Stimulated activated naive CD8-positive, alpha-beta T cell treated with anti-CD3 and anti-CD28 coated beads, Interleukin-15, Interleukin-2, amounts not matched to agents 100 ng/mL and 50 ng/mL, for 24 hours (primary cell): ENCODE measurements at regions not wholly inside any gene's neighbourhood (a gene's known extent, or its start where the extent isn't known, plus 50 kb on each side); places are given as distances from the start of the nearest gene placed in this dataset.

Experiments
- H3K27ac Mint-ChIP-seq: one replicate; pipeline ENCODE4 v1.8.0; 2021; ENCODE audit warnings: mild to moderate bottlenecking, mixed read lengths
- H3K27me3 Mint-ChIP-seq: one replicate; pipeline ENCODE4 v1.8.0; 2021; ENCODE audit warnings: mixed read lengths
- H3K36me3 Mint-ChIP-seq: one replicate; pipeline ENCODE4 v1.8.0; 2021; ENCODE audit warnings: low read depth, mixed read lengths
- H3K4me1 Mint-ChIP-seq: one replicate; pipeline ENCODE4 v1.8.0; 2021; ENCODE audit warnings: low read depth, mixed read lengths
- H3K4me3 Mint-ChIP-seq: one replicate; pipeline ENCODE4 v1.8.0; 2021; ENCODE audit warnings: mild to moderate bottlenecking, mixed read lengths
- H3K9me3 Mint-ChIP-seq: one replicate; pipeline ENCODE4 v1.8.0; 2021; ENCODE audit warnings: mixed read lengths

GRCh38 chr4:19375136-19375804 lies 876.4 kb upstream of the SLIT2 start:
- Mint-ChIP-seq H3K4me1 (no peaks in the 10 kb centered on the region), H3K9me3 (no peaks in the 10 kb centered on the region), H3K4me3 (no peak overlapping the region), H3K27ac (no peak overlapping the region), H3K36me3 (no peaks in the 10 kb centered on the region), H3K27me3 (no peaks in the 10 kb centered on the region)

GRCh38 chr4:19372390-19372789 lies 879.3 kb upstream of the SLIT2 start:
- Mint-ChIP-seq H3K4me1 (no peaks in the 10 kb centered on the region), H3K27me3 (no peaks in the 10 kb centered on the region), H3K36me3 (no peaks in the 10 kb centered on the region), H3K4me3 (no peak overlapping the region), H3K9me3 (no peaks in the 10 kb centered on the region), H3K27ac (no peak overlapping the region)

- no peaks in the 10 kb centered on the region for H3K4me1 Mint-ChIP-seq
- no peak overlapping the region for H3K4me3 Mint-ChIP-seq
- no peaks in the 10 kb centered on the region for H3K27me3 Mint-ChIP-seq
- no peak overlapping the region for H3K27ac Mint-ChIP-seq
- no peaks in the 10 kb centered on the region for H3K36me3 Mint-ChIP-seq
- no peaks in the 10 kb centered on the region for H3K9me3 Mint-ChIP-seq
Measured at GRCh38 chr4:19368800-19369199, 882.9 kb upstream of the SLIT2 start.

GRCh38 chr4:19366916-19367315 lies 884.8 kb upstream of the SLIT2 start:
- H3K27me3 Mint-ChIP-seq: no peaks in the 10 kb centered on the region
- H3K4me3 Mint-ChIP-seq: no peak overlapping the region
- no peaks in the 10 kb centered on the region for H3K36me3 Mint-ChIP-seq
- no peak overlapping the region for H3K27ac Mint-ChIP-seq
- H3K9me3 Mint-ChIP-seq: no peaks in the 10 kb centered on the region
- no peaks in the 10 kb centered on the region for H3K4me1 Mint-ChIP-seq

DNA sequence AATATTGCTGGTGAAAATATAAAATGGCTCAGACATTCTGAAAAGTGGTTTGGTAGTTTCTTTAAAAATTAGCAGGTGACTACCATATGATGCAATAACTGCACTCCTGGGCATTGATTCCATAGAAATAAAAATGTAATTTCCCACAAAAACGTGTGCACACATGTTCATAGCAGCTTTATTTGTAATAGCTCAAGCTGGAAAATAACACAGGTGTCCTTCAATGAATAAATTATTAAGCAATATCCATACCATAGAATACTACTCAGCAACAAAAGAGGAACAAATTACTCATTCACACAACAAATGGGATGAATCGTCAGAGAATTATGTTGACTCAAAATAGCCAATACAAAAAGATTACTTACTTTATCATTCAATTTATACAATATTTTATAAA lies 893.7 kb upstream of the SLIT2 start:
- Mint-ChIP-seq H3K27ac (no peak overlapping the region), H3K36me3 (no peaks in the 10 kb centered on the region), H3K4me3 (no peak overlapping the region), H3K9me3 (peaks cover 9% of the 10 kb centered on the region), H3K4me1 (no peaks in the 10 kb centered on the region), H3K27me3 (no peaks in the 10 kb centered on the region)

DNA sequence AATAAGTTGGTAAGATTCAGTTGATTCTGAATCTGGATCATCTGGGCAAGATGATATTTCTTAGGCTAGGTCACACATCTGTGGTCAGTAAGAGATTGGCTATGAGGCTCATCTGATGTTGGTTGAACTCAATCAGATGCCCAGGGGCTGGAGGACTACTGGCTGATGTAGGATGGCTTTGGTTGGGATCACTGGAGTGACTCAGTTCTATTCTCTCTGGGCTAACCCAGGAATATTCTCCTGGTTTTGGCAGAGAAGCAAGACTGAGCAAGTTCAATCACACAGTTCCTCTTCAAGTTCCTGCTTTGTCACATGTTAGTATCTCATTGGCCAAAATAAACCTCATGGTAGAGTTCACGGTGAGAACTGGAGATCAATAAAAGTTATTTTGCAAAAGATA lies 902.3 kb upstream of the SLIT2 start:
- Mint-ChIP-seq H3K27ac (no peak overlapping the region), H3K4me1 (no peaks in the 10 kb centered on the region)

GRCh38 chr4:19348746-19349145 lies 903.0 kb upstream of the SLIT2 start:
- Mint-ChIP-seq H3K27ac (no peak overlapping the region), H3K4me3 (no peak overlapping the region), H3K4me1 (no peaks in the 10 kb centered on the region), H3K36me3 (no peaks in the 10 kb centered on the region), H3K27me3 (no peaks in the 10 kb centered on the region), H3K9me3 (peaks cover 12% of the 10 kb centered on the region)

More for the DNA sequence above, 902.3 kb upstream of the SLIT2 start:
- no peak overlapping the region for H3K4me3 Mint-ChIP-seq
- H3K27me3 Mint-ChIP-seq: no peaks in the 10 kb centered on the region
- peaks cover 11% of the 10 kb centered on the region for H3K9me3 Mint-ChIP-seq
- H3K36me3 Mint-ChIP-seq: no peaks in the 10 kb centered on the region

- no peak overlapping the region for H3K27ac Mint-ChIP-seq
- H3K9me3 Mint-ChIP-seq: peaks cover 16% of the 10 kb centered on the region
- H3K4me1 Mint-ChIP-seq: no peaks in the 10 kb centered on the region
- no peaks in the 10 kb centered on the region for H3K36me3 Mint-ChIP-seq
- H3K27me3 Mint-ChIP-seq: no peaks in the 10 kb centered on the region
- H3K4me3 Mint-ChIP-seq: no peak overlapping the region
Measured at GRCh38 chr4:19346636-19347035, 905.1 kb upstream of the SLIT2 start.

GRCh38 chr4:19329631-19330030 lies 922.1 kb upstream of the SLIT2 start:
- no peak overlapping the region for H3K4me3 Mint-ChIP-seq
- H3K27me3 Mint-ChIP-seq: no peaks in the 10 kb centered on the region
- no peaks in the 10 kb centered on the region for H3K4me1 Mint-ChIP-seq
- H3K27ac Mint-ChIP-seq: no peak overlapping the region
- H3K9me3 Mint-ChIP-seq: peaks cover 21% of the 10 kb centered on the region
- no peaks in the 10 kb centered on the region for H3K36me3 Mint-ChIP-seq

- no peaks in the 10 kb centered on the region for H3K27me3 Mint-ChIP-seq
- H3K9me3 Mint-ChIP-seq: peaks cover 19% of the 10 kb centered on the region
- H3K4me3 Mint-ChIP-seq: no peak overlapping the region
- no peaks in the 10 kb centered on the region for H3K4me1 Mint-ChIP-seq
- no peak overlapping the region for H3K27ac Mint-ChIP-seq
- H3K36me3 Mint-ChIP-seq: no peaks in the 10 kb centered on the region
Measured at GRCh38 chr4:19329077-19329476, 922.6 kb upstream of the SLIT2 start.

DNA sequence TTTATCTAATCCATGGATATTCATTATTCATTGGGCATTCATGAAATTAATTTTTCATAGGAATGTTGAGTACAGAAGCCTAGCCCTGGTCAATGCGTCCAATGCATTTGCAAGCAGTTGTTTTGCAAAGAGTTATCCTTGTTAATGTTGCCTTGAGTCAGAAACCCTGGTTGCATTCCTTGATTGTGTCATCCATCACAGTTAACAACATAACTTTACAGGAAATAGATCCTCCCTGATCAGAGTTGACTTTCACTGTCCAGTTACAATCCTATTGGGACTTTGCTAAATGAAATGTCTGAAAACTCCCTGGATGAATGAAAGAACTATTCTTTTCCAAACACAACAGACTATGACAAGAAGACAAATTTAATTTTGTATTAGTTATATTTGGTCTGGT lies 924.3 kb upstream of the SLIT2 start:
- Mint-ChIP-seq H3K4me1 (no peaks in the 10 kb centered on the region), H3K36me3 (no peaks in the 10 kb centered on the region), H3K27me3 (no peaks in the 10 kb centered on the region), H3K4me3 (no peak overlapping the region), H3K9me3 (peaks cover 18% of the 10 kb centered on the region), H3K27ac (no peak overlapping the region)

DNA sequence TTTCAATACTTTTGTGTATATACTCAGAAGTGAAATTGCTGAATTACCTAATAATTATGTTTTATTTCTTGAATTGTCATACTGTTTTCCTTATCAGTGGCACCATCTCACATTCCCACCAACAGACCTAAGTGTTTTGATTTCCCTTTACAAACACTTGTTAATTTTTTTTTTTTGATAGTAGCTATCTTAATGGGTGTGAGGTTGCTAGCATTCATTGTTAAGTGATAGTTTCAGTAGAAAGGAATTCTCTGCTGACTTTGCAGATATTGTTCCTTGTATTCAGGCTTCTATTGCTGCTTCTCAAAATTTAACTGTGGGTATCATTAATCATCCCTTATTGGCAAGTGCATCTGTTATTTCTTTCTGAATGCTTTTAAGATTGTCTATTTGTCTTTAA lies 927.5 kb upstream of the SLIT2 start:
- Mint-ChIP-seq H3K9me3 (peaks cover 18% of the 10 kb centered on the region), H3K27me3 (no peaks in the 10 kb centered on the region), H3K36me3 (no peaks in the 10 kb centered on the region), H3K27ac (no peak overlapping the region), H3K4me1 (no peaks in the 10 kb centered on the region), H3K4me3 (no peak overlapping the region)

DNA sequence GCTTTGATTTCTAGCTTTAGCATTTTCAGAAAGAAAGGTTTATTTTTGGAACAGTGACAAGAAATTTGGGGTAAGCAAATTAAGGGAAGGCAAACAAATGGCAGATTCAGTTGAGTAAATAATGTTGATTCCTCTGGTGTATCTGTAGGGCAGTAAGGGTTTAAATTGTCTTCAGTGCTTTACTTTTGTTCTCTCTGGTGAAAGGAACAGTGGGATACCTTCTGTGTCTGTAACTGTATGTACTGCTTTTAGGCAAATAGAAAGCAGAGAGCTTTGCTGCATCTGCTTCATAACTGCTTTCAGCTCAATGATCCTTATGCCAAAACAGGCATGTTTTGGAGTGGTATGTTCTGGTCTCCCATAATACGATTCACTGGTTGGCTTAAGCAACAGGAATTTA lies 932.1 kb upstream of the SLIT2 start:
- Mint-ChIP-seq H3K36me3 (no peaks in the 10 kb centered on the region), H3K4me3 (no peak overlapping the region), H3K4me1 (no peaks in the 10 kb centered on the region), H3K27ac (no peak overlapping the region), H3K9me3 (peaks cover 14% of the 10 kb centered on the region), H3K27me3 (no peaks in the 10 kb centered on the region)

DNA sequence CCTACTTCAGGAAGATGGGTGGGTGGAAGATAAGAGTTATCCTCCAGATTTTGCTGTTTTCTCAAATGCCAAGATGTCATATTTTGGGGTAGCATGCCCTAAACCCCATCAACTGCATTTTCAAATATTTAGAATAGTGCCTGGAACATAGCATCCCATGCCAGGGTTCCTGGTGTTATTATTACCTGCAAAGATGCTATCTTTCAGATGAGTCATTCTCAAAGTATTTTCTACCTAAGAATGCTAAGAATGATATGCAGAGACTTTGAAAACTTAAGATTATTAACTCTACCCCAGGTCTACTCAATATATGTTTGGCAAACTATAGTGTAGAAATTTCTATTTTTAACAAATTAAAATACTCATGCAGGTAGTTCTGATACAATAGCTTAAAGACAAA lies 934.3 kb upstream of the SLIT2 start:
- Mint-ChIP-seq H3K4me3 (no peak overlapping the region), H3K27ac (no peak overlapping the region), H3K27me3 (no peaks in the 10 kb centered on the region), H3K36me3 (no peaks in the 10 kb centered on the region), H3K4me1 (no peaks in the 10 kb centered on the region), H3K9me3 (peaks cover 6% of the 10 kb centered on the region)

- H3K36me3 Mint-ChIP-seq: no peaks in the 10 kb centered on the region
- H3K27me3 Mint-ChIP-seq: no peaks in the 10 kb centered on the region
- H3K4me1 Mint-ChIP-seq: no peaks in the 10 kb centered on the region
- H3K27ac Mint-ChIP-seq: no peak overlapping the region
- H3K9me3 Mint-ChIP-seq: peaks cover 9% of the 10 kb centered on the region
- H3K4me3 Mint-ChIP-seq: no peak overlapping the region
Measured at GRCh38 chr4:19314116-19314515, 937.6 kb upstream of the SLIT2 start.

DNA sequence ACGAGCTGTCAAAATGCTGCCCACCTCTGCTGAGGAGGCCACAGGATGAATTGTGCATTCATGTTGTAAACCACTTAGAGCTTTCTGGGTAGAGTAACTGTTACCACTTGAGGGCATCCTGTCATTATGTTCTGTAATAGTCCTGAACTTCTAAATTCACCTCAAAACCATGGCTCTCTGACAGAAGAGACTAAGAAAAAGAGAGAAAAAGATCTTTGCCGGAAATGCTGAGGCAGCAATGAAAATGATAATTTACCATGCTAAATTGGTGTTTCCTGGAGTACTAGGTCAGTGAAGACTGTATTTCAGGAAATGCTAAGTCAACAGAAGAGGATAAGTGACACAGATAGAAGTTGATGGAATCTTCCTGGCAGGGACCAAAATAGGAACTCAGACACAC lies 942.3 kb upstream of the SLIT2 start:
- H3K27me3 Mint-ChIP-seq: no peaks in the 10 kb centered on the region
- H3K27ac Mint-ChIP-seq: no peak overlapping the region
- H3K9me3 Mint-ChIP-seq: peaks cover 4% of the 10 kb centered on the region
- H3K4me3 Mint-ChIP-seq: no peak overlapping the region
- H3K36me3 Mint-ChIP-seq: no peaks in the 10 kb centered on the region
- no peaks in the 10 kb centered on the region for H3K4me1 Mint-ChIP-seq
